C4-2B (cell line): ENCODE measurements at regions not wholly inside any gene's neighbourhood (a gene's known extent, or its start where the extent isn't known, plus 50 kb on each side); places are given as distances from the start of the nearest gene placed in this dataset.
A peak's percentile ranks its signal among the peaks of the same experiment; 100 is the strongest.
"Not testable (repeated sequence)": the region's sequence is repeated elsewhere in the genome, so short reads cannot be mapped to it uniquely, and the experiment has no call there.

Experiments used
- H3K27ac ChIP-seq: fragments of 450-650 bp; 2 replicates; pipeline ENCODE4 v1.5.1; 2017
- CTCF ChIP-seq: fragments of 450-650 bp; conservative IDR thresholded peaks from 2 replicates; pipeline ENCODE4 v1.5.1; 2017; ENCODE audit warnings: mild to moderate bottlenecking
- ZFX ChIP-seq: fragments of 450-650 bp; IDR thresholded peaks from 2 replicates; pipeline ENCODE4 v1.6.1; 2017

GRCh38 chr18:70826571-70826970 is 537.7 kb downstream of the SOCS6 start:
- no peak overlapping the region for H3K27ac ChIP-seq
- no peak for TF ChIP-seq CTCF
- no peak for TF ChIP-seq ZFX

DNA sequence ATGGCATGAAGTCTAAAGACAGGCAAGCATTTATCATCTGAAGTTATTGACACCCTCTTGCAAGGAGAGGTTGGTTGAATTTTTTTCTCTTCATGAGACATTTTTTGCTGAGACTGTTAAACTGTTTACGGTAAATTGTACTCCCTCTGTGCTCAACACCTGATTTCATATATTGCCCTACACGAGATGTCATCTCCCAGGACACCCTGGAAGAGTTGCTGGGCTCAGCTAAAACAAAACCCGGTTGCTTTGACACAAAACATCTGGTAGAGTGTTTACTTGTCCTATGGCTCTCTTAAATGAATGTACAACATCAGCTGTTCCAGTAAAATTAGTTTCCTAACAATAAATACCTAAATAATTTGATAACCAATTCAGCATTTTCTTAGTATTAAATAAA is 533.8 kb downstream of the SOCS6 start:
- no peak for TF ChIP-seq CTCF
- no peak for TF ChIP-seq ZFX

GRCh38 chr18:70822117-70822516 is 533.3 kb downstream of the SOCS6 start:
- TF ChIP-seq CTCF = no peak
- no peak for TF ChIP-seq ZFX

More for the DNA sequence above, 533.8 kb downstream of the SOCS6 start:
- H3K27ac ChIP-seq = no peak overlapping the region

GRCh38 chr18:70808481-70809056 is 519.7 kb downstream of the SOCS6 start:
- TF ChIP-seq CTCF (no peak), ZFX (no peak)
- no peak overlapping the region for H3K27ac ChIP-seq

More at GRCh38 chr18:70822117-70822516, 533.3 kb downstream of the SOCS6 start:
- no peak overlapping the region for H3K27ac ChIP-seq

- TF ChIP-seq CTCF (peak; percentile 82), ZFX (no peak)
- no peak overlapping the region for H3K27ac ChIP-seq
Measured at GRCh38 chr18:70781860-70782453, 493.1 kb downstream of the SOCS6 start.

DNA sequence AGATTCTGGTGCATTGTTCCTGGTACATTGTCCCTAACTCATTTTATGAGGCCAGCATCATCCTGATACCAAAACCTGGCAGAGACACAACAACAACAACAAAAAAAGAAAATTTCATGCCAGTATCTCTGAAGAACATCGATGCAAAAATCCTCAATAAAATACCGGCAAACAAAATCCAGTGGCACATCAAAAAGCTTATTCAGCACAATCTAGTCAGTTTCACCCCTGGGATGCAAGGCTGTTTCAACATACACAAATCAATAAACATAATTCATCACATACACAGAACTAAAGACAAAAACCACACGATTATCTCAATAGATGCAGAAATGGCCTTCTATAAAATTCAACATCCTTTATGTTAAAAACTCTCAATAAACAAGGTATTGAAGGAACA is 477.4 kb downstream of the SOCS6 start:
- not testable (repeated sequence) for H3K27ac ChIP-seq

- TF ChIP-seq ZFX (no peak), CTCF (no peak)
- H3K27ac ChIP-seq = no peak overlapping the region
Measured at GRCh38 chr18:70762812-70763211, 474.0 kb downstream of the SOCS6 start.

DNA sequence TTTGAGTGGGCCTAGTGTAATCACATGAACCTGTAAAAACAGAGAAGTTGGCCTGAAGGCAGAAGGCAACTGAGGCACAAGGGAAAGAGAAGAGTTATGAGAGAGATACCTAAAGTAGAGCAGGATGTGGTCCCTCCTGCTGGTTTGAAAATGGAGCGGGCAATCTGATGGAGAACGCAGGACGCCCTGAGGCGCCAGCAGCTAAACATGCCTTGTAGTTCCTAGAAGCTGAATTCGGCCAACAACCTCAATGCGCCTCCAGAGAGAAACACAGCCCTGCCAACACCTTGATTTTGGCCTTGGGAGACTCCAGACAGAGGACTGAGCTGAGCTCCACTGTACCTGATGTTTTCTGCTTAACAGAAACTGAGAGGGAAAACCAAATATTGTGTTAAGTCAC is 469.9 kb downstream of the SOCS6 start:
- TF ChIP-seq ZFX = no peak
- no peak for TF ChIP-seq CTCF
- no peak overlapping the region for H3K27ac ChIP-seq
